Activated CD4-positive, alpha-beta memory T cell treated with anti-CD3 and anti-CD28 coated beads, Interleukin-2, amount 10 ng/mL, durations not matched to agents 7 days and 5 days (primary cell): ENCODE measurements at regions not wholly inside any gene's neighbourhood (a gene's known extent, or its start where the extent isn't known, plus 50 kb on each side); places are given as distances from the start of the nearest gene placed in this dataset.

Source experiments
- CTCF ChIA-PET: fragments of 350-600 bp; sonication (Branson Sonifier 250); formaldehyde crosslinking; loops from one replicate; lab custom pipeline; 2021; ENCODE audit warnings: antibody characterized with exemption, inconsistent platforms; lab: Charles Lee
- POLR2A ChIA-PET: fragments of 350-600 bp; sonication (Branson Sonifier 250); formaldehyde crosslinking; loops from one replicate; lab custom pipeline; 2021; ENCODE audit warnings: antibody characterized with exemption; lab: Charles Lee
- DNase-seq: peaks from one replicate; pipeline ENCODE4 v3.0.0-alpha.2; 2020
- H3K27ac Mint-ChIP-seq: one replicate; pipeline ENCODE4 v1.8.0; 2021; ENCODE audit warnings: mild to moderate bottlenecking, mixed read lengths
- H3K27me3 Mint-ChIP-seq: one replicate; pipeline ENCODE4 v1.8.0; 2021; ENCODE audit warnings: mixed read lengths
- H3K36me3 Mint-ChIP-seq: one replicate; pipeline ENCODE4 v1.8.0; 2021; ENCODE audit warnings: low read depth, mixed read lengths
- H3K4me1 Mint-ChIP-seq: one replicate; pipeline ENCODE4 v1.8.0; 2021; ENCODE audit warnings: mixed read lengths
- H3K4me3 Mint-ChIP-seq: one replicate; pipeline ENCODE4 v1.8.0; 2021; ENCODE audit warnings: mild to moderate bottlenecking, mixed read lengths
- H3K9me3 Mint-ChIP-seq: one replicate; pipeline ENCODE4 v1.8.0; 2021; ENCODE audit warnings: mixed read lengths

DNA sequence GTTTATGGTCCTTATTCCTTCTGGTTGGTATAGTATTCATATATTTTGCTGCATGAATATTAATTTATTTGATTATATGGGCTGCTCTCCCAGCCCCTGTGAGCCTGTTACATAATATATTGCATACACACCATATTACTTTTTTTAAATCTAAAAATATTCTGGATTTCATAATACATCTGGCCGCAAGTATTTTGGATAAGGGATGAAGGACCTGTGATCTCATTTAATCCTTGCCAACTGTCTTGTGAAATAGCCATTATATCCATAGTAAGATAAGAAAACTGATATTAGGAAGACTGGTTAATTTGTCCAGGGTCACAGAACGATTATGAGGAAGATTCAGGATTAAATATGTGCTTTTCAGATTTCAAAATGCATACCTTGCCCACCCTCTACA is 433.6 kb downstream of the LPIN1 start:
- Mint-ChIP-seq H3K27me3 (peaks cover 4% of the 10 kb centered on the region), H3K9me3 (no peaks in the 10 kb centered on the region), H3K4me1 (peaks cover 35% of the 10 kb centered on the region), H3K36me3 (no peaks in the 10 kb centered on the region), H3K4me3 (no peak overlapping the region), H3K27ac (no peak overlapping the region)
- POLR2A ChIA-PET: no interaction called here
- no peak for DNase-seq
- CTCF ChIA-PET: no interaction called here

DNA sequence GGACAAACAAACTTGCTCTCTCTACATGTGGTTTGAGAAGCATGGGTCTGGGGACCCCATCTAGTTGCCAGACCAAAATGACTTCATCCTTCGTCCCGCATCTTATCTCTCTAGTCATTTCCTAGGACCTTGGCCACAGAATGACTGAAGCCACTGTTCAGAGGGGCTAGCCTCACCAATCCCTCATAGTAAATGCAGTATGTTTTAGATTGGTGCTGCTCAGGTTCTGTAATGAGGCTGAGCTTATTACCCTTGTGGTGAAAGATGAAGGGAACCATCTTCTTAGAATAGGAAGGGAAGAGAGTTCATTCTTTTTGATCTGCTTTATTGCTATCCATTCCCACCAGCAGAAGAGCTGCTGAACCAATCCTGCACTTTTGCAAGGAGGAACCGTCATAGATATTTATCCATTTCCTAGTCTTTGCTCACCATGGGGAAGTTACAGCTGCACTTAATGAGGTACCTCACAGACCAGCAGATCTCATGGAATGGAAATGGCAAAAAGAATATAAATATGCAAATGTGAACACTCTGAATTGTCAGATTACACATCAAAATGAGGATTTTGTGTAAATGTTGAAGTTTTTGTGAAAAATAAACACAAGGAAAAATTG is 436.7 kb downstream of the LPIN1 start:
- Mint-ChIP-seq H3K4me1 (peaks cover 8% of the 10 kb centered on the region), H3K27ac (no peak overlapping the region), H3K9me3 (no peaks in the 10 kb centered on the region), H3K27me3 (peaks cover 6% of the 10 kb centered on the region), H3K4me3 (no peak overlapping the region), H3K36me3 (no peaks in the 10 kb centered on the region)
- no peak for DNase-seq
- CTCF ChIA-PET: no interaction called here
- POLR2A ChIA-PET: no interaction called here

DNA sequence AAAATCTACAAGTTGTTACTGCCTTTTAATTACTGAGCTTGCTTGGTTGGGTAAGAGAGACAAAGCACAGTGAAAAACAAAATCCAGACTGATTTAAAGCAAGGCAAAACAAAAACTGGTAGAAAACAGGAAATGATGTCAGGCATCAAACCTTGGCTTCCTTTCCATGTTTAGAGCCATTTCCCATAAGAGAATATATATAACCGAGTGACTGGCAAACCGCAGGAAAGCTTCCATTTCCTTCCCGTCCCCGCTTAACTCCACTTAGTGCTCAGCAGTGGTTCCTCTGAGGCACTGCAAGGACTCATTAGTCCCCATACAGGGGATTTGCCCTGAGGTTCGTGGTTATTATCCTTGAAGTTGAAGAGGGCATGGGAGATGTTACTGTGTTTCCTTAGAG is 446.3 kb downstream of the LPIN1 start:
- H3K27me3 Mint-ChIP-seq: peaks cover 1% of the 10 kb centered on the region
- H3K4me1 Mint-ChIP-seq: peaks cover 17% of the 10 kb centered on the region
- H3K9me3 Mint-ChIP-seq: peaks cover 24% of the 10 kb centered on the region
- H3K36me3 Mint-ChIP-seq: peaks cover 9% of the 10 kb centered on the region
- ChIA-PET POLR2A (no interaction called here), CTCF (no interaction called here)
- H3K27ac Mint-ChIP-seq: peak overlapping the region; percentile 52
- peak; percentile 17 for DNase-seq
- H3K4me3 Mint-ChIP-seq: no peak overlapping the region

DNA sequence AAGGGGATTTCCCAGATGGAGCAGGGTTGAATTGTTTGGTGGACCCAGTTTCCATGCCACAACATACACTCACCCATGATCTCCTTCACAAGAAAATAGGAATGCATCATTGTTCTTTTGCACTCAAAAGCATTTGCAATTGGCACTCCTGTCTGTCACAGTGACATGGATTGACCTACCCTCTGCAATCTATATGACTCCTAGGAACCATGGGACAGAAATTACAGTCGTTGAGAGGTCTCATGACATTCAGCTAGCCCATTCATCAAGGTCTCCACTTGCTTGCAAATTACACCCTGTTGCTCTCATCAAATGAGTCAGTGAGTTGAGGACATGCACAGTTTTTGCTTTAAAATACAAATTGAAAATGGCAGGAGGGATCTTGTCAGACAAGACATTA is 448.5 kb downstream of the LPIN1 start:
- Mint-ChIP-seq H3K4me1 (peaks cover 17% of the 10 kb centered on the region), H3K27me3 (peaks cover 1% of the 10 kb centered on the region), H3K4me3 (no peak overlapping the region), H3K36me3 (peaks cover 9% of the 10 kb centered on the region), H3K27ac (no peak overlapping the region), H3K9me3 (peaks cover 28% of the 10 kb centered on the region)
- POLR2A ChIA-PET: interaction anchor here (0.6 to 0.8 kb wide), 2 partner anchors 16 to 76 kb away, joined by 3 read pairs; no protein-coding TSS in a partner anchor
- no peak for DNase-seq
- CTCF ChIA-PET: no interaction called here

DNA sequence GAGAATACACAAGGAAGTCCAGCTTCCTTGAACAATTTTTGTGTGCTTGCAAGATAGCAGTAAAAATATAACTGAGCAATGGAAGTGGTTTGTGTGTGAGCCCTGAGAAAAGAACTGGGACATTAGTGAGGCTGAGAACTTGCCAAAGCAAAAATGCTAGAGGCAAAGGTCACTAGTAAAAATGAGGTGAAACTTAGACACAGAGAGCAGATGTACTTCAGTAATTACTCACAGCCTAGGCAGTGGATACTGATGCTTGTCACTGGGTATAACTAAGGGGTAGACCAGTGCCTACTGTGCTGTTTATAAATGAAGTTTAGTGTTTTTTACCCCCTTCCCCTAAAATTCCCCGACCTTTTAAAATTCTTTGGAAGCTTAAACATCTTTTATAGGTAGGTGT is 450.1 kb downstream of the LPIN1 start:
- H3K27me3 Mint-ChIP-seq: peaks cover 1% of the 10 kb centered on the region
- DNase-seq: no peak
- ChIA-PET POLR2A (no interaction called here), CTCF (no interaction called here)
- peaks cover 9% of the 10 kb centered on the region for H3K36me3 Mint-ChIP-seq
- peaks cover 17% of the 10 kb centered on the region for H3K4me1 Mint-ChIP-seq
- no peak overlapping the region for H3K27ac Mint-ChIP-seq
- H3K4me3 Mint-ChIP-seq: no peak overlapping the region
- peaks cover 26% of the 10 kb centered on the region for H3K9me3 Mint-ChIP-seq

DNA sequence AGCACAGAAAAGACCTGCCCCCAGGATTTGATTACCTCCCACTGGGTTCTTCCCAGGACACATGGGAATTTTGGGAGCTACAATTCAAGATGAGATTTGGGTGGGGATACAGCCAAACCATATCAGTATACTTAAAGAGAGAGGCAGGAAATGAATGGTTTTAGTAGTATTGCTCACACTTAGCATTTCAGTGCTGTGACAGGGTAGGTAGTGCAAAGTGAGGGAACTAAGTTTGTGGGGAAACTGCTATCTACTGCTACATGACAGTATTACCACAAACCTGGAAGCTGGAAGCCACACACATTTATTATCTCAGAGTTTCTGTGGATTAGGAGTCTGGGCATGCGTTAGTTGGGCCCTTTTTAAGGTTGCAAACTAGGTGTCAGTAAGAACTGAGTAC is 450.7 kb downstream of the LPIN1 start:
- Mint-ChIP-seq H3K4me3 (no peak overlapping the region), H3K36me3 (peaks cover 9% of the 10 kb centered on the region), H3K27me3 (peaks cover 1% of the 10 kb centered on the region), H3K4me1 (peaks cover 17% of the 10 kb centered on the region), H3K9me3 (peaks cover 26% of the 10 kb centered on the region), H3K27ac (no peak overlapping the region)
- ChIA-PET CTCF (no interaction called here), POLR2A (no interaction called here)
- DNase-seq: no peak

DNA sequence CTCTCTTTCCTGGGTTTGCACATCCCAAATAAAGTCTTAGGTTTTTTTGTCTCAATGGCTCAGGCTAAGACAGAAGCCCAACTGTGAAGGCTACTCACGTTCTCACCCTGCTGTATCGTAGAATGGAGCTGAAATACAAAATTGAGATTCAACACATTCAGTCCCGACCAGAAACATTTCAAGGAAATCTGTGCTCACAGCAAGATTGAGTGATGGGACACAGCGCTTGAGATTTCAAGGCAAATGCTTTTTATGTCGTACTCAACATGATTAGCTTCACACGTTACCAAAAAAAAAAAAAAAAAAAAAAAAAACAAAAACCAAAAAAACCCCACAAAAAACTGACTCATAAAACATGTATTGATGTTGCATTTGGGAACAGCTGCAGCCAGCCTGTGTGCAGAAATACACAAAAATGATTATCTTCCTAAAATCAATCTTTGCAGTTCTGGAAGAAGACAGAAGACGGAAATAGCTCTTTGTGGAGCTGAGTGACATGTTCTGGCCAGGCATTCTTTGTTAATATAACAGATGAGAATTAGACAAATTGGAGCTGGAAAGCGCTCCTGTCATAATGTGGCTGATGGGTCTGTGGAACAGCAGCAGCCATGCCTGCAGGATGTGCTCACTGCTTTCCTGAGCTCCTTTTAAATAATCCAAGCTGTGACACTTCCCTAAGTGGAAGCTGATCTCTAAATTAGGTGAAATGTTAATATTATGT is 453.2 kb downstream of the LPIN1 start:
- Mint-ChIP-seq H3K4me3 (no peak overlapping the region), H3K36me3 (no peaks in the 10 kb centered on the region), H3K9me3 (peaks cover 10% of the 10 kb centered on the region), H3K27ac (no peak overlapping the region), H3K27me3 (peaks cover 4% of the 10 kb centered on the region), H3K4me1 (peaks cover 3% of the 10 kb centered on the region)
- no peak for DNase-seq
- CTCF ChIA-PET: interaction anchor here (0.7 kb wide), 1 partner anchor 22 kb away, joined by 4 read pairs; no protein-coding TSS in a partner anchor
- POLR2A ChIA-PET: no interaction called here

DNA sequence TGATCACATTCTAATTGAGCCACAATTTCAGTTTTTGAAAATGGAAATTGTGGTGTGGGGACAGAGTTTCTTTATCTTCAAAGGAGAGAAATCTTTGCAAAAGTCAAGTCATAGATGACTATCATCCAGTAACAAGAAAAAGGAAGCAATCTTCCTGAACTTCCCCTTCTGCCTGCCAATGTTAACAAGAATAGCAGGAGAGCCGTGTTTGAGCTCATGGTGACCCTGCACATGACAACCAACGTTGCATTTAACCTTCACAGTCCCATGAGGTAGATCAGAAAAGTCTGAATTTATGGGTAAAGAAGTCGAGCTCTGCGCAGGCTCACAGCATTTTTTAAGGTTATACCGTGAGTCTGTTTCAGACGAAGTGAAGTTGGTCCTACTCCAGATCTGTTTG is 454.9 kb downstream of the LPIN1 start:
- peaks cover 4% of the 10 kb centered on the region for H3K27me3 Mint-ChIP-seq
- H3K4me1 Mint-ChIP-seq: peaks cover 3% of the 10 kb centered on the region
- H3K9me3 Mint-ChIP-seq: peaks cover 10% of the 10 kb centered on the region
- no peak overlapping the region for H3K27ac Mint-ChIP-seq
- DNase-seq: no peak
- CTCF ChIA-PET: no interaction called here
- no peak overlapping the region for H3K4me3 Mint-ChIP-seq
- POLR2A ChIA-PET: no interaction called here
- no peaks in the 10 kb centered on the region for H3K36me3 Mint-ChIP-seq

DNA sequence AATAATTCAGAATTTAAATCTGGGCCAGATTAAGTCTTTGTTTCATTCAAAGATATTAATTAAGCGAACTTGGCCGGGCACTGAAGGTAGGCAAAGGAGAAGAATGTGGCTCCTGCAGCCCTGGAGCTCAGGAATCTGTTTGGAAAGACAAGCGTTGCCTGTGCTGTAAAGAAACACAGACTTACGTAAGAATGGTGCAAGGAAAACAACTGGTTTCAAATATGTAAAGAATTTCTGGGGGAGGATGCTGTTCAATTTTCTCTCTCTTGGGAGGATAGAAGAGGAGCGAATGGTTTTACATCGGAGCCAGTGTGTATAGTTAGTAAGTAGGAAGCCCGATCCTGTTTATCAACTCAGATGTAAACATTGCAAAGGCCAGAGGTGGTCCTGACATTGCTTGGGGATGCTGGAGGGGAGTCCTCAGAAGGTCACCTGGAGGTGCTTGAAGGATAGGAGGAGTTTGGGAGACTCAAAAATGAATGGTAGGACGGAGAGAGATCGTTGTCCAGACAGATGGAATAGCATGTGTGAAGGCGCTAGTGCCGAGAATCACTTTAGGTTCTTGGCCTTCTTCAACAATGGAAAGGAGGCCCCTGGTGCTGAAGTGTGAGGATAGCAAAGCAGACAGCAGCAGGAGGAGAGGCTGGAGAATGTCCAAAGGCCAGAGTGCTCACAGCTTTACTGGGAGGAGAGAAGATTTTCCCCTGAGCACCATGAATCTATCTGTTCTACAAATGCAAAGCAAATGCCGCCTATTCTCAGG is 456.1 kb downstream of the LPIN1 start:
- Mint-ChIP-seq H3K36me3 (no peaks in the 10 kb centered on the region), H3K27ac (no peak overlapping the region), H3K9me3 (peaks cover 5% of the 10 kb centered on the region), H3K27me3 (peaks cover 4% of the 10 kb centered on the region), H3K4me1 (no peaks in the 10 kb centered on the region), H3K4me3 (no peak overlapping the region)
- no peak for DNase-seq
- ChIA-PET POLR2A (no interaction called here), CTCF (no interaction called here)

DNA sequence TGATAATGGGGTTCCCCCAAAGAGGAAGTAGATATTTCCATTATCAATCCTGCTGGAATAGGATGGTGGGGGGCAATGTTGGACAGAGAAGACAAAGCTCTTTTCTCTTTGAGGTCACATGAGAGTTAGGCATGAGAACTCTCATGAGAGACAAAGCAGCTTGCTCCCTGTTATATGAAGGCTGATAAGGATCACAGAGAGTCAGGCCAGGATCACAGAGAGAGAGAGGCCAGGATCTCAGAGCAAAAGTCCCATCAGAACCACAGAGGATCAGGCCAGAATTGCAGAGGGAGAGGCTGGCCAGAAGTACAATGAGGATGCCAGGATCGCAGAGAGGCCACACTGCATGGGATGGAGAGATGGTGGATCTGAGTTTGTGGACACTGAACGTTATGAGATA is 457.1 kb downstream of the LPIN1 start:
- Mint-ChIP-seq H3K4me3 (no peak overlapping the region), H3K36me3 (no peaks in the 10 kb centered on the region), H3K27me3 (peaks cover 4% of the 10 kb centered on the region), H3K4me1 (no peaks in the 10 kb centered on the region), H3K9me3 (no peaks in the 10 kb centered on the region), H3K27ac (no peak overlapping the region)
- no peak for DNase-seq
- CTCF ChIA-PET: no interaction called here
- POLR2A ChIA-PET: no interaction called here

DNA sequence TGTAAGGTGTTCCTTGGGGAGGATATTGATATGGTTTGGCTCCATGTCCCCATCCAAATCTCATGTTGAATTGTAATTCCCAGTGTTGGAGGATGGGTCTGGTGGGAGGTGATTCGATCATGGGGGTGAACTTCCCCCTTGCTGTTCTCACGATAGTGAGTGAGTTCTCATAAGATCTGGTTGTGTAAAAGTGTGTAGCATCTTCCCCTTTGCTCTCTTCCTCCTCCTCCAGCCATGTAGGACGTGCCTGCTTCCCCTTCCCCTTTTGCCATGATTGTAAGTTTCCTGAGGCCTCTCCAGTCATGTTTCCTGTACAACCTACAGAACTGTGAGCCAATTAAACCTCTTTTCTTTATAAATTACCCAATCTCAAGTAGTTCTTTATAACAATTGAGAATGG is 458.7 kb downstream of the LPIN1 start:
- H3K9me3 Mint-ChIP-seq: no peaks in the 10 kb centered on the region
- CTCF ChIA-PET: no interaction called here
- H3K27me3 Mint-ChIP-seq: peaks cover 4% of the 10 kb centered on the region

DNA sequence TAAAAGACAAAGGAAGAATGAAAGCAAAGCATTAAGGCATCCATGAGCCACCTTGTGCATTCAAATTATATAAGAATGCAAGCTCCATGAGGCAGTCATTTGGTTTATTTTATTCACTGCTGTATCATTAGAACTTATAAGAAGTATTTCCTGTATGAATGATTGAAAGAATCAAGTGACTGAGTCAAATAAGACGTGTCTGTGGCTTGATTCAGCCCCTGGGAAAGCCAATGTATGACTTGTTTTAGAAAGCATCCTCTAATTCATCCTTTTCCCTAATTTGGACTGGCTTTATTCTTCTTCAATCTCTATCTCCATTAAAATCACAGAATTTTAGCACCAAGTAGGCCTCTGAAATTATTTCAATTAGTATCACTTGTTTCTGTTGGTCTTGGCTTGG is 461.1 kb downstream of the LPIN1 start:
- ChIA-PET CTCF (no interaction called here), POLR2A (no interaction called here)
- H3K27me3 Mint-ChIP-seq: peaks cover 4% of the 10 kb centered on the region
- no peaks in the 10 kb centered on the region for H3K36me3 Mint-ChIP-seq
- H3K4me1 Mint-ChIP-seq: no peaks in the 10 kb centered on the region
- H3K27ac Mint-ChIP-seq: no peak overlapping the region
- no peak for DNase-seq
- no peak overlapping the region for H3K4me3 Mint-ChIP-seq
- H3K9me3 Mint-ChIP-seq: no peaks in the 10 kb centered on the region

More for the DNA sequence above, 458.7 kb downstream of the LPIN1 start:
- Mint-ChIP-seq H3K36me3 (no peaks in the 10 kb centered on the region), H3K27ac (no peak overlapping the region), H3K4me1 (no peaks in the 10 kb centered on the region), H3K4me3 (no peak overlapping the region)
- POLR2A ChIA-PET: no interaction called here
- DNase-seq: no peak

DNA sequence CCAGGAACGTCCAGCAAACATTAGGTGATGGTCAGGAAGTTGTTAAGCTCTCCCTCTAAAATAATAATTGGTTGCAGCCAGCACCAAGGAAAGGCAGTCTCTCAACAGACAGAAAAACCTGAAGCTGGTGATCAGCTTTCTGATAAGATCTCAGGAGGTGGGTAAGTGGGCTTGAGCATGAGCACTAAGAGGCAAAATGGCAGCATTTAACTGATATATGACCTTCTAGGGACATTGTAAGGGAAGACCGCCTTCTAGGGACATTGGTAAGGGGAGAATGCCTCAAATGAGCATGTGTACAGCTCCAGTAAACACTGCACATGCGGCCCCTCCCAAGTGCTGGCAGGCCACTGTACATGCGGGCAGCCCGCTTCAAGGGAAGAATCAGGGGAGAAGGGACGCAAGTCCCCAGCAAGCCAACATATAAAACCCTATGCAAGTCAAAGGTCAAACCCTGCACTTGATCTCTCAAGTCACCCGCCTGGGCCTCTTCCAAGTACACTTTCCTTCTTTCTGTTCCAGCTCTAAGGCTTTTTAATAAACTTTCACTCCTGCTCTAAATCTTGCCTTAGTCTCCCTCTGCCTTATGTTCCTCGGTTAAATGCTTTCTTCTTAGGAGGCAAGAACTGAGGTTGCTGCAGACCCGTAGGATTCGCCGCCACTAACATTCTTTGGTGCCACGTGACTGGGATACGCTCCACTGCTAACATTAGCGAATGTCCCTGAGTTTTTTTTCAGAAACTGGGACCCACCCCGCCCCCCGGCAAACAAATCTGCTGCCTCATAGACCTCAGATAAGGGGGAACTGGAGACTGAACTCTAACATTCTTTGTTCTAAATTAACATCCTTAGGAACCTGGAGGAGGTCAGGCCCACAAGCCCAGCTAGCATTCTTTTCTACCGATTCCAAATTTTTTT is 463.8 kb downstream of the LPIN1 start:
- H3K27me3 Mint-ChIP-seq: no peaks in the 10 kb centered on the region
- DNase-seq: no peak
- no peaks in the 10 kb centered on the region for H3K9me3 Mint-ChIP-seq
- ChIA-PET POLR2A (no interaction called here), CTCF (no interaction called here)
- no peaks in the 10 kb centered on the region for H3K36me3 Mint-ChIP-seq
- H3K27ac Mint-ChIP-seq: no peak overlapping the region
- H3K4me3 Mint-ChIP-seq: no peak overlapping the region
- H3K4me1 Mint-ChIP-seq: no peaks in the 10 kb centered on the region
